ENCODE measurements at regions not wholly inside any gene's neighbourhood (a gene's known extent, or its start where the extent isn't known, plus 50 kb on each side); places are given as distances from the start of the nearest gene placed in this dataset.

DNA sequence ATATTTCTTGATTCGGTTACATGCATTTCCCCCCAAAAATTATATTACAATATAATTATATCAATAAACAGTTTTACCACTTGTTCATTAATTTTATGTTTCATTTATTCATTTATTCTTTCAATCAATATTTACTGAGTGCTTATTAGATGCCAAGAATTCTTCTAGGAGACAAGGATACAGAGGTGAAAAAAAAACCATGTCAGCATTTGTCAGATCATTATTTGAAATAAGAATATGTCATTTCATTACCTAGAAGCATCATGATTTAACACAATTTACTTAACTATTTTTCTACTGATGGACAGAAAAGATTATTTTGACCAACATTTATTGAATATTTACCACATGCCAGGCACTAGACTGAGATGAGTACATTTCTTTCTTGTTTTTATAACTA is 512.7 kb downstream of the LMO4 start:
- FAIRE-seq (no peak), DNase-seq (no peak)
- H3K27ac ChIP-seq (ENCODE audit: low read depth in 2 of 2, low read length in 2 of 2), result no peak overlapping the region
- no peaks in the 10 kb centered on the region for H3K36me3 ChIP-seq (ENCODE audit: control insufficient read depth in 2 of 3, insufficient read depth in 3 of 3, low read length in 3 of 3)
- no peaks in the 10 kb centered on the region for H3K27me3 ChIP-seq (ENCODE audit: control insufficient read depth, insufficient read depth, low read length)
- H3K4me3 ChIP-seq (ENCODE audit: low read length in 3 of 3), result no peak overlapping the region
- no peaks in the 10 kb centered on the region for H3K9me3 ChIP-seq (ENCODE audit: control insufficient read depth in 2 of 3, insufficient read depth in 1 of 3, low read length in 3 of 3)
- TF ChIP-seq, protein P1, sequence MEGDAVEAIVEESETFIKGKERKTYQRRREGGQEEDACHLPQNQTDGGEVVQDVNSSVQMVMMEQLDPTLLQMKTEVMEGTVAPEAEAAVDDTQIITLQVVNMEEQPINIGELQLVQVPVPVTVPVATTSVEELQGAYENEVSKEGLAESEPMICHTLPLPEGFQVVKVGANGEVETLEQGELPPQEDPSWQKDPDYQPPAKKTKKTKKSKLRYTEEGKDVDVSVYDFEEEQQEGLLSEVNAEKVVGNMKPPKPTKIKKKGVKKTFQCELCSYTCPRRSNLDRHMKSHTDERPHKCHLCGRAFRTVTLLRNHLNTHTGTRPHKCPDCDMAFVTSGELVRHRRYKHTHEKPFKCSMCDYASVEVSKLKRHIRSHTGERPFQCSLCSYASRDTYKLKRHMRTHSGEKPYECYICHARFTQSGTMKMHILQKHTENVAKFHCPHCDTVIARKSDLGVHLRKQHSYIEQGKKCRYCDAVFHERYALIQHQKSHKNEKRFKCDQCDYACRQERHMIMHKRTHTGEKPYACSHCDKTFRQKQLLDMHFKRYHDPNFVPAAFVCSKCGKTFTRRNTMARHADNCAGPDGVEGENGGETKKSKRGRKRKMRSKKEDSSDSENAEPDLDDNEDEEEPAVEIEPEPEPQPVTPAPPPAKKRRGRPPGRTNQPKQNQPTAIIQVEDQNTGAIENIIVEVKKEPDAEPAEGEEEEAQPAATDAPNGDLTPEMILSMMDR (IDR thresholded peaks at IDR 0.05; ENCODE audit: borderline replicate concordance, extremely low read depth, insufficient read depth), result no peak
- no peaks in the 10 kb centered on the region for H3K4me1 ChIP-seq (ENCODE audit: control insufficient read depth in 2 of 3, insufficient read depth in 2 of 3, low read depth in 1 of 3, low read length in 3 of 3)
- no peak overlapping the region for H3K9ac ChIP-seq (ENCODE audit: low read length in 3 of 3)
- intact Hi-C loops (cut with DNase I), result no loop called here

DNA sequence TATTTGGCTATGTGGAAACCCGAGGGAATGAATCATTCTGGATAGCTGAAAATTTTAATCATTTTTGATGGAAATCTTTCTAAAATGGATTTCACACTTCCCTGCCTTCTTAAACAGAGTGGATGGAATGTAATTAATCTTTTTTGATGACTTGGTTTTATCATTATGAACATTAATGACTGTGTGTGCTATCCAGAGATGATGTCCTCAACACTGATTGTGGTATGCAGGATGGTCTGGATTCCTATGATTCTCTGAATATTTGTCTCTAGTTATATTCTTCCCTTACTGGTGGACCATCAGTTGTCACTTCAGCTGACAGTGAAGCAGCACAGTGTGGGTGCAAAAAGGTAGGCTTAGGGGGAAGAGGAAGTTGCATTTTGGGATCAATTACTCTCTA is 513.5 kb downstream of the LMO4 start:
- FAIRE-seq (no peak), DNase-seq (no peak)
- Histone ChIP-seq H3K9me3 (ENCODE audit: control insufficient read depth in 2 of 3, insufficient read depth in 1 of 3, low read length in 3 of 3) (no peaks in the 10 kb centered on the region), H3K4me3 (ENCODE audit: low read length in 3 of 3) (no peak overlapping the region), H3K27me3 (ENCODE audit: control insufficient read depth, insufficient read depth, low read length) (no peaks in the 10 kb centered on the region), H3K36me3 (ENCODE audit: control insufficient read depth in 2 of 3, insufficient read depth in 3 of 3, low read length in 3 of 3) (no peaks in the 10 kb centered on the region), H3K4me1 (ENCODE audit: control insufficient read depth in 2 of 3, insufficient read depth in 2 of 3, low read depth in 1 of 3, low read length in 3 of 3) (no peaks in the 10 kb centered on the region), H3K9ac (ENCODE audit: low read length in 3 of 3) (no peak overlapping the region), H3K27ac (ENCODE audit: low read depth in 2 of 2, low read length in 2 of 2) (no peak overlapping the region)
- intact Hi-C loops (cut with DNase I), result no loop called here
- TF ChIP-seq, protein P1 (IDR thresholded peaks at IDR 0.05; ENCODE audit: borderline replicate concordance, extremely low read depth, insufficient read depth), result no peak

DNA sequence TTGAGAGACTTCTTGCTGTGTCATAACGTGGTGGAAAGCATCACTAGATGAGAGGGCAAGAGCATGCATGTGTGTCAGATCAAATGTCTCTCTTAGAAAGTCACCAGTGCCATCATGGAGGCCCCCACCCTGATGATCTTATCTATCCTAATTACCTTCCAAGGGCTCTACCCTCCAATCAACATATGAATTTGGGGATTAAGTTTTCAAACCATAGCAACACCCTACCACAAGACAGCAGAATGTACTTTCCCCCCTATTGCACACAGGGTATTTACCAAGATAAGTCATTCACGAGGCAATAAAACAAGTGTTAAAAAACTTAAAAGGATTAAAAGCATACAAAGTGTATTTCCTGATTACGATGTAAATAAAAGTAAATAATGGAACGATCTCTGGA is 515.6 kb downstream of the LMO4 start:
- TF ChIP-seq, protein P1 (IDR thresholded peaks at IDR 0.05; ENCODE audit: borderline replicate concordance, extremely low read depth, insufficient read depth), result no peak
- DNase-seq (no peak), FAIRE-seq (no peak)
- H3K4me1 ChIP-seq (ENCODE audit: control insufficient read depth in 2 of 3, insufficient read depth in 2 of 3, low read depth in 1 of 3, low read length in 3 of 3), result no peaks in the 10 kb centered on the region
- no peak overlapping the region for H3K9ac ChIP-seq (ENCODE audit: low read length in 3 of 3)
- H3K9me3 ChIP-seq (ENCODE audit: control insufficient read depth in 2 of 3, insufficient read depth in 1 of 3, low read length in 3 of 3), result peaks cover 0 to 2% (median 0%) of the 10 kb centered on the region in 3 donors
- H3K27me3 ChIP-seq (ENCODE audit: control insufficient read depth, insufficient read depth, low read length), result no peaks in the 10 kb centered on the region
- no peak overlapping the region for H3K27ac ChIP-seq (ENCODE audit: low read depth in 2 of 2, low read length in 2 of 2)
- H3K4me3 ChIP-seq (ENCODE audit: low read length in 3 of 3), result no peak overlapping the region
- H3K36me3 ChIP-seq (ENCODE audit: control insufficient read depth in 2 of 3, insufficient read depth in 3 of 3, low read length in 3 of 3), result no peaks in the 10 kb centered on the region
- intact Hi-C loops (cut with DNase I), result no loop called here

DNA sequence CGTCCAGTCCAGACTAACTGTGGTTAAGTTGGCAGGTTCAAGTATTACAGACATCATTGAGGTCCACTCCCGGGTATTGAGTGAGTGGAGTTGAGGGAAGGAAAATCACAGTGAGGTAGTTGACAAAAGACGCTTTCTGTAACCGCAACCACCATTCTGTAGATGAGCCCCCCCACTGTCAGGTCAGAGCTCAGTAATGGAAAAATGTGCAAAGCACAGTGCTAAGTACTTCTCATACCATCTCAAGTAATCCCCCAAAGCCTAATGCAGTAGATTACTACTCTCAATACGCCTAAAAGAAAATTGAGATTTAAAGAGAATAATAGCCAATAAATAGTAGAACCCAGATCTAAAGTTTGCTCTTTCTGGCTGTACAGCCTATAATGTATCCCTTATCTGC is 522.8 kb downstream of the LMO4 start:
- FAIRE-seq, result no peak

More for the DNA sequence above, 522.8 kb downstream of the LMO4 start:
- DNase-seq, result no peak
- Histone ChIP-seq H3K27me3 (ENCODE audit: control insufficient read depth, insufficient read depth, low read length) (no peaks in the 10 kb centered on the region), H3K27ac (ENCODE audit: low read depth in 2 of 2, low read length in 2 of 2) (no peak overlapping the region), H3K9ac (ENCODE audit: low read length in 3 of 3) (no peak overlapping the region), H3K9me3 (ENCODE audit: control insufficient read depth in 2 of 3, insufficient read depth in 1 of 3, low read length in 3 of 3) (peaks cover 0 to 2% (median 0%) of the 10 kb centered on the region in 3 donors), H3K36me3 (ENCODE audit: control insufficient read depth in 2 of 3, insufficient read depth in 3 of 3, low read length in 3 of 3) (no peaks in the 10 kb centered on the region), H3K4me3 (ENCODE audit: low read length in 3 of 3) (no peak overlapping the region), H3K4me1 (ENCODE audit: control insufficient read depth in 2 of 3, insufficient read depth in 2 of 3, low read depth in 1 of 3, low read length in 3 of 3) (no peaks in the 10 kb centered on the region)
- TF ChIP-seq, protein P1 (IDR thresholded peaks at IDR 0.05; ENCODE audit: borderline replicate concordance, extremely low read depth, insufficient read depth), result no peak
- intact Hi-C loops (cut with DNase I), result no loop called here
